HCT116 (cell line): ENCODE measurements at regions not wholly inside any gene's neighbourhood (a gene's known extent, or its start where the extent isn't known, plus 50 kb on each side); places are given as distances from the start of the nearest gene placed in this dataset.

ENCODE experiments used
- ATAC-seq: fragments of 200-7000 bp; cut with Tn5 transposase; 2 replicates; pipeline ENCODE4 v1.9.1; 2020; ENCODE audit warnings: mild to moderate bottlenecking, moderate library complexity
- BruUV-seq: library from RNA; stranded (reverse); fragments of 400-500 nt; replicated peaks from 2 replicates; lab custom pipeline; 2021; lab: Mats Ljungman, UMichigan
- CTCF ChIA-PET: fragments of 300-600 bp; sonication (Branson Sonifier 250); formaldehyde crosslinking; loops from one replicate; lab custom pipeline; 2021; ENCODE audit warnings: antibody characterized with exemption; lab: Charles Lee
- POLR2A ChIA-PET: fragments of 300-600, 350-600 bp; sonication (Branson Sonifier 250); formaldehyde crosslinking; loops from one replicate; lab custom pipeline; 2021; ENCODE audit warnings: antibody characterized with exemption; lab: Charles Lee
- RAD21 ChIA-PET, 2 experiments: fragments of 300-600 bp; sonication (Branson Sonifier 250); formaldehyde crosslinking; loops; one replicate each; lab custom pipeline; 2023; ENCODE audit warnings: low total read pairs in 2 of 2; ENCODE audit not compliant: uncharacterized antibody in 2 of 2, unreplicated experiment in 2 of 2, low non-redundant PET in 1 of 2; lab: Charles Lee
- DNase-seq: peaks from one replicate; pipeline ENCODE4 v3.0.0-alpha.2; 2010; ENCODE audit warnings: low read depth, low spot score
- H2AFZ ChIP-seq: fragments of 200-600 bp; shearing (Covaris generic), sonication (generic); 2 replicates; pipeline ENCODE4 v1.6.1; 2017; ENCODE audit warnings: low read depth, mixed run types, mixed read lengths, antibody characterized with exemption, low read length; ENCODE audit not compliant: poor library complexity, severe bottlenecking
- H3K27ac ChIP-seq: 2 replicates; pipeline ENCODE4 v1.5.1; 2012; ENCODE audit warnings: low read depth, low read length
- H3K27me3 ChIP-seq: fragments of 200-600 bp; sonication (generic); 2 replicates; pipeline ENCODE4 v1.6.1; 2016; ENCODE audit warnings: mixed run types, low read length, mixed read lengths; ENCODE audit not compliant: insufficient read depth
- H3K36me3 ChIP-seq, 2 experiments: fragments of 200-500 bp in 1 of 2; fragments of 200-600 bp in 1 of 2; sonication (Bioruptor generic) in 1 of 2; sonication (generic) in 1 of 2; 2 replicates each; pipeline versions ENCODE4 v1.5.1 to v1.6.1; 2014 to 2016; ENCODE audit warnings: low read length in 2 of 2, inconsistent platforms in 1 of 2, mixed read lengths in 1 of 2, mixed run types in 1 of 2; ENCODE audit not compliant: insufficient read depth in 2 of 2, control insufficient read depth in 1 of 2
- H3K4me1 ChIP-seq, 2 experiments: fragments of 200-600 bp in 1 of 2; sonication (generic) in 1 of 2; 2 replicates each; pipeline versions ENCODE4 v1.5.1 to v1.6.1; 2012 to 2017; ENCODE audit warnings: low read length in 2 of 2, inconsistent platforms in 1 of 2, mild to moderate bottlenecking in 1 of 2, mixed read lengths in 1 of 2, mixed run types in 1 of 2, moderate library complexity in 1 of 2; ENCODE audit not compliant: insufficient read depth in 2 of 2, control insufficient read depth in 1 of 2
- H3K4me2 ChIP-seq: fragments of 200-600 bp; sonication (generic); 2 replicates; pipeline ENCODE4 v1.6.1; 2017; ENCODE audit warnings: mixed run types, low read length, mixed read lengths
- H3K4me3 ChIP-seq, 2 experiments: fragments of 200-600 bp in 1 of 2; sonication (generic) in 1 of 2; replicated peaks in 1 of 2; 2 replicates each; pipeline ENCODE4 v1.5.1; 2011 to 2016; ENCODE audit warnings: low read length in 2 of 2, control low read depth in 1 of 2, low read depth in 1 of 2, mild to moderate bottlenecking in 1 of 2, mixed read lengths in 1 of 2, mixed run types in 1 of 2
- H3K79me2 ChIP-seq: fragments of 200-600 bp; sonication (generic); 2 replicates; pipeline ENCODE4 v1.6.1; 2017; ENCODE audit warnings: mild to moderate bottlenecking, mixed run types, low read length, moderate library complexity, mixed read lengths; ENCODE audit not compliant: insufficient read depth
- H3K9ac ChIP-seq: fragments of 200-600 bp; sonication (generic); 2 replicates; pipeline ENCODE4 v1.6.1; 2016; ENCODE audit warnings: low read length, mixed read lengths
- H3K9me2 ChIP-seq: fragments of 200-600 bp; sonication (generic), shearing (Covaris generic); 2 replicates; pipeline ENCODE4 v1.6.1; 2017; ENCODE audit warnings: mixed run types, mild to moderate bottlenecking, moderate library complexity; ENCODE audit not compliant: insufficient read depth
- H3K9me3 ChIP-seq, 2 experiments: fragments of 200-500 bp in 1 of 2; fragments of 200-600 bp in 1 of 2; sonication (Bioruptor generic) in 1 of 2; sonication (generic) in 1 of 2; 2 replicates each; pipeline ENCODE4 v1.6.1; 2014 to 2017; ENCODE audit warnings: low read length in 2 of 2, mixed read lengths in 2 of 2, inconsistent platforms in 1 of 2, low read depth in 1 of 2, mild to moderate bottlenecking in 1 of 2, mixed run types in 1 of 2, moderate library complexity in 1 of 2; ENCODE audit not compliant: control insufficient read depth in 1 of 2, insufficient read depth in 1 of 2
- H4K20me1 ChIP-seq: fragments of 200-600 bp; sonication (generic), shearing (Covaris generic); 2 replicates; pipeline ENCODE4 v1.6.1; 2017; ENCODE audit warnings: mixed run types, mild to moderate bottlenecking, moderate library complexity; ENCODE audit not compliant: insufficient read depth
- CBX3 ChIP-seq: IDR thresholded peaks from 2 replicates; pipeline ENCODE4 v1.6.1; 2012; ENCODE audit warnings: low read depth
- CEBPB ChIP-seq: IDR thresholded peaks from 2 replicates; pipeline ENCODE4 v1.6.1; 2012; ENCODE audit warnings: low read depth
- EGR1 ChIP-seq: IDR thresholded peaks from 2 replicates; pipeline ENCODE4 v1.6.1; 2012; ENCODE audit warnings: low read depth
- EZH2 ChIP-seq: fragments of 200-600 bp; sonication (generic); IDR thresholded peaks from 2 replicates; pipeline ENCODE4 v1.6.1; 2017; ENCODE audit warnings: antibody characterized with exemption, mixed run types
- EZH2phosphoT487 ChIP-seq: fragments of 200-600 bp; IDR thresholded peaks from 2 replicates; pipeline ENCODE4 v1.6.1; 2018; ENCODE audit warnings: antibody characterized with exemption, borderline replicate concordance
- JUND ChIP-seq: IDR thresholded peaks from 2 replicates; pipeline ENCODE4 v1.6.1; 2012
- POLR2A ChIP-seq: IDR thresholded peaks from 2 replicates; pipeline ENCODE4 v1.7.0; 2011; ENCODE audit warnings: borderline replicate concordance; ENCODE audit not compliant: insufficient read depth, insufficient read length; ENCODE audit errors: extremely low read depth
- POLR2AphosphoS5 ChIP-seq: IDR thresholded peaks from 2 replicates; pipeline ENCODE4 v1.6.1; 2011; ENCODE audit warnings: mild to moderate bottlenecking, low read depth, low read length, moderate library complexity
- RAD21 ChIP-seq: IDR thresholded peaks from 2 replicates; pipeline ENCODE4 v1.6.1; 2012; ENCODE audit warnings: low read depth, mild to moderate bottlenecking
- SIN3A ChIP-seq: IDR thresholded peaks from 2 replicates; pipeline ENCODE4 v1.6.1; 2012; ENCODE audit warnings: low read depth
- SP1 ChIP-seq: IDR thresholded peaks from 2 replicates; pipeline ENCODE4 v1.6.1; 2012; ENCODE audit warnings: low read depth
- SRF ChIP-seq: IDR thresholded peaks from 2 replicates; pipeline ENCODE4 v1.6.1; 2012; ENCODE audit warnings: low read depth
- TCF7L2 ChIP-seq: IDR thresholded peaks from 2 replicates; pipeline ENCODE4 v1.7.0; 2011; ENCODE audit warnings: borderline replicate concordance, inconsistent platforms; ENCODE audit not compliant: insufficient read depth, insufficient read length; ENCODE audit errors: extremely low read depth
- ZFX ChIP-seq: fragments of 450-650 bp; IDR thresholded peaks from 2 replicates; pipeline ENCODE4 v1.6.1; 2017
- ZNF274 ChIP-seq: fragments of 200-500 bp; sonication (Bioruptor generic); IDR thresholded peaks from 2 replicates; pipeline ENCODE4 v1.6.1; 2014; ENCODE audit warnings: mild to moderate bottlenecking, low read depth, low read length, inconsistent platforms
- intact Hi-C: fragments of 100-400 bp; cut with micrococcal nuclease; formaldehyde crosslinking; loops from 2 replicates; pipeline ENCODE4 v1.10.0; 2022
- TF ChIP-seq, protein P1 (sequence below): IDR thresholded peaks from 2 replicates; pipeline ENCODE4 v1.6.1; 2011; ENCODE audit warnings: mild to moderate bottlenecking, low read length, moderate library complexity; ENCODE audit not compliant: insufficient replicate concordance; ENCODE audit errors: extremely low read depth
- TF ChIP-seq, protein P2 (sequence below): IDR thresholded peaks from 2 replicates; pipeline ENCODE4 v1.6.1; 2012
- TF ChIP-seq, protein P3 (sequence below): IDR thresholded peaks from 2 replicates; pipeline ENCODE4 v1.6.1; 2012; ENCODE audit warnings: low read depth
- TF ChIP-seq, protein P4 (sequence below): IDR thresholded peaks from 2 replicates; pipeline ENCODE4 v1.6.1; 2012
- TF ChIP-seq, protein P5 (sequence below), 3 experiments: fragments of 200-600 bp in 1 of 3; sonication (generic) in 1 of 3; IDR thresholded peaks in 2 of 3; conservative IDR thresholded peaks in 1 of 3; 2 replicates each; pipeline ENCODE4 v1.5.1; 2012 to 2017; ENCODE audit warnings: low read depth in 2 of 3, low read length in 2 of 3, antibody characterized with exemption in 1 of 3, borderline replicate concordance in 1 of 3, control low read depth in 1 of 3, mild to moderate bottlenecking in 1 of 3, mixed read lengths in 1 of 3, mixed run types in 1 of 3, moderate library complexity in 1 of 3; ENCODE audit not compliant: insufficient read depth in 1 of 3

DNA sequence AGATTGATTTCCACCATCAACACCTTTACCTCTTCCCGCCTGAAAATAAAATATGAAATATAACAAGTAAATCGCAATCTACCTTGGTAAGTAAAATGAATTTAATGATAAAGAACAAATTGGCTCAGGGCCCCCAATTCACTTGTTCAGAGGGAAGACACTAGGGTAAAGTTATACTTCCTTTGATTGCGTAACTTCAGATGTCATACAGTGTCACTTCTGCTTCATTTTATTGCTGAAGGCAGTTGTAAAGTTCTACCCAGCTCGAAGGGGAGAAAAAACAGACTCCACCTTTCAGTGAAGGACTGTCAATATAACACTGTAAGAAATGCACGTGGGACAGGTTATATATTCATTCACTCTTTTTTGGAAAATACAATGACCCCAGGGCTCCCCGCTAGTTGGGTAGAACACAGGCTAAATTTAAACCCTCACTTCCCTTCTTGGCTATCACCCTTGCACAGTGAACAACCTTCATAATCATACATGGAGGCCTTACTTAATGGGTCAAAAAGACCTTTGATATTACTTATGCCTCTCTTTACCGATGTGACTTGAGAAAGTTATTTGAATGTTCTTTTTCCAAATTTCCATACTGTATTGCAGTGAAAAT, 848.8 kb downstream of the MAT2B start:
- ChIA-PET CTCF (no interaction called here), POLR2A (no interaction called here), RAD21 (no interaction called here)
- peaks cover 7 to 21% of the 10 kb centered on the region in 2 experiments; a peak in 2 of 4 replicates for H3K9me3 ChIP-seq
- TF ChIP-seq EZH2phosphoT487 (no peak), JUND (no peak), ZNF274 (no peak), POLR2AphosphoS5 (no peak), ZFX (no peak), EGR1 (no peak), RAD21 (no peak), SIN3A (no peak), CEBPB (no peak), EZH2 (no peak), CBX3 (no peak), POLR2A (no peak), SP1 (no peak), SRF (no peak), TCF7L2 (no peak)
- TF ChIP-seq, protein P1, sequence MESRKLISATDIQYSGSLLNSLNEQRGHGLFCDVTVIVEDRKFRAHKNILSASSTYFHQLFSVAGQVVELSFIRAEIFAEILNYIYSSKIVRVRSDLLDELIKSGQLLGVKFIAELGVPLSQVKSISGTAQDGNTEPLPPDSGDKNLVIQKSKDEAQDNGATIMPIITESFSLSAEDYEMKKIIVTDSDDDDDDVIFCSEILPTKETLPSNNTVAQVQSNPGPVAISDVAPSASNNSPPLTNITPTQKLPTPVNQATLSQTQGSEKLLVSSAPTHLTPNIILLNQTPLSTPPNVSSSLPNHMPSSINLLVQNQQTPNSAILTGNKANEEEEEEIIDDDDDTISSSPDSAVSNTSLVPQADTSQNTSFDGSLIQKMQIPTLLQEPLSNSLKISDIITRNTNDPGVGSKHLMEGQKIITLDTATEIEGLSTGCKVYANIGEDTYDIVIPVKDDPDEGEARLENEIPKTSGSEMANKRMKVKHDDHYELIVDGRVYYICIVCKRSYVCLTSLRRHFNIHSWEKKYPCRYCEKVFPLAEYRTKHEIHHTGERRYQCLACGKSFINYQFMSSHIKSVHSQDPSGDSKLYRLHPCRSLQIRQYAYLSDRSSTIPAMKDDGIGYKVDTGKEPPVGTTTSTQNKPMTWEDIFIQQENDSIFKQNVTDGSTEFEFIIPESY = no peak
- TF ChIP-seq, protein P2, sequence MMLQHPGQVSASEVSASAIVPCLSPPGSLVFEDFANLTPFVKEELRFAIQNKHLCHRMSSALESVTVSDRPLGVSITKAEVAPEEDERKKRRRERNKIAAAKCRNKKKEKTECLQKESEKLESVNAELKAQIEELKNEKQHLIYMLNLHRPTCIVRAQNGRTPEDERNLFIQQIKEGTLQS = no peak
- TF ChIP-seq, protein P3, sequence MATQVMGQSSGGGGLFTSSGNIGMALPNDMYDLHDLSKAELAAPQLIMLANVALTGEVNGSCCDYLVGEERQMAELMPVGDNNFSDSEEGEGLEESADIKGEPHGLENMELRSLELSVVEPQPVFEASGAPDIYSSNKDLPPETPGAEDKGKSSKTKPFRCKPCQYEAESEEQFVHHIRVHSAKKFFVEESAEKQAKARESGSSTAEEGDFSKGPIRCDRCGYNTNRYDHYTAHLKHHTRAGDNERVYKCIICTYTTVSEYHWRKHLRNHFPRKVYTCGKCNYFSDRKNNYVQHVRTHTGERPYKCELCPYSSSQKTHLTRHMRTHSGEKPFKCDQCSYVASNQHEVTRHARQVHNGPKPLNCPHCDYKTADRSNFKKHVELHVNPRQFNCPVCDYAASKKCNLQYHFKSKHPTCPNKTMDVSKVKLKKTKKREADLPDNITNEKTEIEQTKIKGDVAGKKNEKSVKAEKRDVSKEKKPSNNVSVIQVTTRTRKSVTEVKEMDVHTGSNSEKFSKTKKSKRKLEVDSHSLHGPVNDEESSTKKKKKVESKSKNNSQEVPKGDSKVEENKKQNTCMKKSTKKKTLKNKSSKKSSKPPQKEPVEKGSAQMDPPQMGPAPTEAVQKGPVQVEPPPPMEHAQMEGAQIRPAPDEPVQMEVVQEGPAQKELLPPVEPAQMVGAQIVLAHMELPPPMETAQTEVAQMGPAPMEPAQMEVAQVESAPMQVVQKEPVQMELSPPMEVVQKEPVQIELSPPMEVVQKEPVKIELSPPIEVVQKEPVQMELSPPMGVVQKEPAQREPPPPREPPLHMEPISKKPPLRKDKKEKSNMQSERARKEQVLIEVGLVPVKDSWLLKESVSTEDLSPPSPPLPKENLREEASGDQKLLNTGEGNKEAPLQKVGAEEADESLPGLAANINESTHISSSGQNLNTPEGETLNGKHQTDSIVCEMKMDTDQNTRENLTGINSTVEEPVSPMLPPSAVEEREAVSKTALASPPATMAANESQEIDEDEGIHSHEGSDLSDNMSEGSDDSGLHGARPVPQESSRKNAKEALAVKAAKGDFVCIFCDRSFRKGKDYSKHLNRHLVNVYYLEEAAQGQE = no peak
- TF ChIP-seq, protein P4, sequence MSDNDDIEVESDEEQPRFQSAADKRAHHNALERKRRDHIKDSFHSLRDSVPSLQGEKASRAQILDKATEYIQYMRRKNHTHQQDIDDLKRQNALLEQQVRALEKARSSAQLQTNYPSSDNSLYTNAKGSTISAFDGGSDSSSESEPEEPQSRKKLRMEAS = no peak
- TF ChIP-seq, protein P5, sequence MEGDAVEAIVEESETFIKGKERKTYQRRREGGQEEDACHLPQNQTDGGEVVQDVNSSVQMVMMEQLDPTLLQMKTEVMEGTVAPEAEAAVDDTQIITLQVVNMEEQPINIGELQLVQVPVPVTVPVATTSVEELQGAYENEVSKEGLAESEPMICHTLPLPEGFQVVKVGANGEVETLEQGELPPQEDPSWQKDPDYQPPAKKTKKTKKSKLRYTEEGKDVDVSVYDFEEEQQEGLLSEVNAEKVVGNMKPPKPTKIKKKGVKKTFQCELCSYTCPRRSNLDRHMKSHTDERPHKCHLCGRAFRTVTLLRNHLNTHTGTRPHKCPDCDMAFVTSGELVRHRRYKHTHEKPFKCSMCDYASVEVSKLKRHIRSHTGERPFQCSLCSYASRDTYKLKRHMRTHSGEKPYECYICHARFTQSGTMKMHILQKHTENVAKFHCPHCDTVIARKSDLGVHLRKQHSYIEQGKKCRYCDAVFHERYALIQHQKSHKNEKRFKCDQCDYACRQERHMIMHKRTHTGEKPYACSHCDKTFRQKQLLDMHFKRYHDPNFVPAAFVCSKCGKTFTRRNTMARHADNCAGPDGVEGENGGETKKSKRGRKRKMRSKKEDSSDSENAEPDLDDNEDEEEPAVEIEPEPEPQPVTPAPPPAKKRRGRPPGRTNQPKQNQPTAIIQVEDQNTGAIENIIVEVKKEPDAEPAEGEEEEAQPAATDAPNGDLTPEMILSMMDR (IDR thresholded peaks at IDR 0.05 in 2 of 3, conservative IDR thresholded peaks at IDR 0.05 in 1 of 3; ENCODE audit: borderline replicate concordance in 1 of 3, insufficient read depth in 1 of 3, low read depth in 2 of 3, low read length in 2 of 3) = no peak
- H3K27me3 ChIP-seq = no peaks in the 10 kb centered on the region
- no peaks in the 10 kb centered on the region for H3K36me3 ChIP-seq
- intact Hi-C loops = no loop called here
- no peak overlapping the region for H3K27ac ChIP-seq
- no peaks in the 10 kb centered on the region for H4K20me1 ChIP-seq
- H3K9me2 ChIP-seq = no peaks in the 10 kb centered on the region
- no peaks in the 10 kb centered on the region for H3K79me2 ChIP-seq
- H3K4me1 ChIP-seq = no peaks in the 10 kb centered on the region
- no TSS peak for BruUV-seq
- DNase-seq (no peak), ATAC-seq (no peak)
- H3K9ac ChIP-seq = no peak overlapping the region
- H2AFZ ChIP-seq = no peak overlapping the region
- no peak overlapping the region for H3K4me2 ChIP-seq
- no peak overlapping the region for H3K4me3 ChIP-seq
